ENCODE measurements at regions not wholly inside any gene's neighbourhood (a gene's known extent, or its start where the extent isn't known, plus 50 kb on each side); places are given as distances from the start of the nearest gene placed in this dataset.
A peak's percentile ranks its signal among the peaks of the same experiment; 100 is the strongest.

DNA sequence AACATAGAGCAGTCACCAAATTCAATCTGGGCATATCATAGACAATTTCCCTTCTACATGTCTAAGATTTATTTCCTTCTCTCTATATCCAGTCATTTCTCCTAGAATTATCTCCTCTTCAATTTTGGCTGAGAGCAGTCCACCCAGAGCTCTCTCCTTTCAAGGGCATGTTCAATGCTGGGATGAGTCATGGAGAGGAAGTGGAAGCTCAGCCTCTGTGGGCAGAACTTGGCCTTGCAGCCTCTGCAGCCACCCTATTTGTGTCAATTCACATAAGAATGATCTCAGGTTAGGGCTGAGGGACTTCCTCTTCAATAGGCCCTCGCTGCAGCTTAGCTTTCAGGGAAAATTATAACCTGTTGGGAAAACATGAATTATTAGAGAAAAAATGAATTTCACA, 560.8 kb downstream of the POM121L12 start:
- Histone ChIP-seq H3K27me3 (ENCODE audit: low read length) (no peaks in the 10 kb centered on the region), H3K36me3 (ENCODE audit: low read depth, low read length) (no peaks in the 10 kb centered on the region), H2AFZ (ENCODE audit: low read length) (no peak overlapping the region), H3K4me1 (ENCODE audit: insufficient read depth, low read length) (no peaks in the 10 kb centered on the region), H3K9me3 (ENCODE audit: low read length) (no peaks in the 10 kb centered on the region), H3K4me2 (ENCODE audit: low read length) (no peak overlapping the region), H3K4me3 (ENCODE audit: low read length) (no peak overlapping the region), H3K79me2 (ENCODE audit: low read length) (no peaks in the 10 kb centered on the region), H3K9me2 (replicated peaks; ENCODE audit: low read length) (no peaks in the 10 kb centered on the region), H4K20me1 (ENCODE audit: low read length) (no peaks in the 10 kb centered on the region), H3K9ac (ENCODE audit: low read length) (no peak overlapping the region), H3K27ac (ENCODE audit: low read length) (no peak overlapping the region), H3F3A (ENCODE audit: low read length, unreplicated experiment) (no peaks in the 10 kb centered on the region)
- ChIA-PET CTCF (no interaction called here), POLR2A (ENCODE audit: unreplicated experiment) (no interaction called here)
- ATAC-seq (peak; percentile 60), DNase-seq (peak; percentile 18)
- intact Hi-C loops (cut with micrococcal nuclease), result no loop called here
- no peak for TF ChIP-seq EZH2 (IDR thresholded peaks at IDR 0.05; ENCODE audit: low read length, unreplicated experiment)
- no peak for TF ChIP-seq CTCF (conservative IDR thresholded peaks at IDR 0.05; ENCODE audit: low read depth, low read length)
- TF ChIP-seq EZH2phosphoT487 (IDR thresholded peaks at IDR 0.05; ENCODE audit: borderline replicate concordance, low read length), result no peak
- no TSS peak for BruUV-seq (replicated peaks)

DNA sequence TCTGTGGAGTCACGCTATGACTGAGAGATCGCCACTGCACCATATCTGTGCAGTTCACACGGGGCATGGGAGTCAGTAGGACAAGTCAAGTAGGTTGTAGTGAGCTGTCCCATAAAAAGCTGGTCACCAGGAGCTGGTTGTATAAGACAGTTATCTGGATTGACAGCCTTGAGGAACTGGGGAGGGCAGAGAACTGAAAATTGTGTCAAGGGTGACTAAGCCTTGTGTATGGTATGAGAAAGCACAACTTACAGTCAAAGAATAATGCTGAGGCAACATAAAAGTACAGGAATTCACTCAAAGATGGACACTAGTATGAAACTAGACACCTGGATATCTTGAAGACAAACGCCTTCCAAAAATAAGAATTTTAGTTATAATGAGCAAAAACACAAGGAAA, 564.9 kb downstream of the POM121L12 start:
- Histone ChIP-seq H3F3A (ENCODE audit: low read length, unreplicated experiment) (no peaks in the 10 kb centered on the region), H2AFZ (ENCODE audit: low read length) (no peak overlapping the region), H3K4me3 (ENCODE audit: low read length) (no peak overlapping the region), H3K4me2 (ENCODE audit: low read length) (no peak overlapping the region), H3K27ac (ENCODE audit: low read length) (no peak overlapping the region), H3K27me3 (ENCODE audit: low read length) (no peaks in the 10 kb centered on the region), H3K36me3 (ENCODE audit: low read depth, low read length) (no peaks in the 10 kb centered on the region), H4K20me1 (ENCODE audit: low read length) (no peaks in the 10 kb centered on the region), H3K9me3 (ENCODE audit: low read length) (no peaks in the 10 kb centered on the region), H3K79me2 (ENCODE audit: low read length) (no peaks in the 10 kb centered on the region), H3K4me1 (ENCODE audit: insufficient read depth, low read length) (no peaks in the 10 kb centered on the region), H3K9ac (ENCODE audit: low read length) (no peak overlapping the region), H3K9me2 (replicated peaks; ENCODE audit: low read length) (no peaks in the 10 kb centered on the region)
- intact Hi-C loops (cut with micrococcal nuclease), result no loop called here
- ChIA-PET CTCF (no interaction called here), POLR2A (ENCODE audit: unreplicated experiment) (no interaction called here)
- ATAC-seq (no peak), DNase-seq (no peak)
- TF ChIP-seq CTCF (conservative IDR thresholded peaks at IDR 0.05; ENCODE audit: low read depth, low read length) (no peak), EZH2phosphoT487 (IDR thresholded peaks at IDR 0.05; ENCODE audit: borderline replicate concordance, low read length) (no peak), EZH2 (IDR thresholded peaks at IDR 0.05; ENCODE audit: low read length, unreplicated experiment) (no peak)
- no TSS peak for BruUV-seq (replicated peaks)

- H3K27me3 ChIP-seq (ENCODE audit: low read length), result no peaks in the 10 kb centered on the region
- BruUV-seq (replicated peaks), result no TSS peak
- DNase-seq (peak; percentile 5), ATAC-seq (no peak; the same call in 1 of the 2 replicates)
- no peak overlapping the region for H3K4me2 ChIP-seq (ENCODE audit: low read length)
- H4K20me1 ChIP-seq (ENCODE audit: low read length), result no peaks in the 10 kb centered on the region
- H3K9ac ChIP-seq (ENCODE audit: low read length), result no peak overlapping the region
- intact Hi-C loops (cut with micrococcal nuclease), result no loop called here
- no peaks in the 10 kb centered on the region for H3K36me3 ChIP-seq (ENCODE audit: low read depth, low read length)
- no peaks in the 10 kb centered on the region for H3K9me2 ChIP-seq (replicated peaks; ENCODE audit: low read length)
- H3K79me2 ChIP-seq (ENCODE audit: low read length), result no peaks in the 10 kb centered on the region
- H3K9me3 ChIP-seq (ENCODE audit: low read length), result no peaks in the 10 kb centered on the region
- ChIA-PET POLR2A (ENCODE audit: unreplicated experiment) (no interaction called here), CTCF (no interaction called here)
- no peaks in the 10 kb centered on the region for H3F3A ChIP-seq (ENCODE audit: low read length, unreplicated experiment)
- H3K4me3 ChIP-seq (ENCODE audit: low read length), result no peak overlapping the region
- H3K27ac ChIP-seq (ENCODE audit: low read length), result no peak overlapping the region
- no peaks in the 10 kb centered on the region for H3K4me1 ChIP-seq (ENCODE audit: insufficient read depth, low read length)
- H2AFZ ChIP-seq (ENCODE audit: low read length), result no peak overlapping the region
- TF ChIP-seq EZH2 (IDR thresholded peaks at IDR 0.05; ENCODE audit: low read length, unreplicated experiment) (no peak), EZH2phosphoT487 (IDR thresholded peaks at IDR 0.05; ENCODE audit: borderline replicate concordance, low read length) (no peak), CTCF (conservative IDR thresholded peaks at IDR 0.05; ENCODE audit: low read depth, low read length) (no peak)
Observed at GRCh38 chr7:53602817-53603418, 567.5 kb downstream of the POM121L12 start.
